HFFc6 (cell line): ENCODE measurements at regions not wholly inside any gene's neighbourhood (a gene's known extent, or its start where the extent isn't known, plus 50 kb on each side); places are given as distances from the start of the nearest gene placed in this dataset.

Experiments
- DNase-seq: peaks from one replicate; pipeline ENCODE4 v3.0.0-alpha.2; 2018
- H3K27ac Mint-ChIP-seq: 2 replicates; pipeline ENCODE4 v1.8.0; 2020; ENCODE audit warnings: mild to moderate bottlenecking, mixed read lengths
- H3K27me3 Mint-ChIP-seq: 2 replicates; pipeline ENCODE4 v1.8.0; 2021; ENCODE audit warnings: mild to moderate bottlenecking, moderate library complexity, mixed read lengths; ENCODE audit not compliant: insufficient read depth
- H3K36me3 Mint-ChIP-seq: 2 replicates; pipeline ENCODE4 v1.8.0; 2021; ENCODE audit warnings: low read depth, mixed read lengths
- H3K4me1 Mint-ChIP-seq: 2 replicates; pipeline ENCODE4 v1.8.0; 2020; ENCODE audit warnings: low read depth, mixed read lengths
- H3K4me3 Mint-ChIP-seq: 2 replicates; pipeline ENCODE4 v1.8.0; 2020; ENCODE audit warnings: mild to moderate bottlenecking, moderate library complexity, mixed read lengths
- H3K9me3 Mint-ChIP-seq: 2 replicates; pipeline ENCODE4 v1.8.0; 2020; ENCODE audit warnings: mild to moderate bottlenecking, mixed read lengths
- CTCF ChIP-seq: fragments of 200-600 bp; sonication (generic); IDR thresholded peaks from 2 replicates; pipeline ENCODE4 v1.5.0; 2021; ENCODE audit warnings: antibody characterized with exemption, mild to moderate bottlenecking

GRCh38 chr21:28537371-28538079, 455.2 kb downstream of the LTN1 start:
- TF ChIP-seq CTCF = no peak
- H3K9me3 Mint-ChIP-seq = no peaks in the 10 kb centered on the region
- peak; percentile 96 for DNase-seq

GRCh38 chr21:28532446-28532845, 460.2 kb downstream of the LTN1 start:
- no peaks in the 10 kb centered on the region; the same call in 1 of the 2 replicates for H3K27me3 Mint-ChIP-seq
- H3K4me3 Mint-ChIP-seq = no peak overlapping the region
- no peak overlapping the region for H3K27ac Mint-ChIP-seq
- no peak for TF ChIP-seq CTCF
- H3K36me3 Mint-ChIP-seq = peaks cover 26% of the 10 kb centered on the region
- no peaks in the 10 kb centered on the region for H3K9me3 Mint-ChIP-seq
- peaks cover 21% of the 10 kb centered on the region for H3K4me1 Mint-ChIP-seq
- DNase-seq = no peak

More at GRCh38 chr21:28537371-28538079, 455.2 kb downstream of the LTN1 start:
- Mint-ChIP-seq H3K36me3 (peaks cover 10% of the 10 kb centered on the region), H3K27ac (peak overlapping the region; percentile 88), H3K4me1 (peaks cover 54% of the 10 kb centered on the region), H3K4me3 (peak overlapping the region; percentile 20; the same call in 1 of the 2 replicates), H3K27me3 (no peaks in the 10 kb centered on the region)

- Mint-ChIP-seq H3K9me3 (no peaks in the 10 kb centered on the region), H3K36me3 (peaks cover 9% of the 10 kb centered on the region), H3K4me1 (peaks cover 43% of the 10 kb centered on the region), H3K4me3 (no peak overlapping the region), H3K27ac (no peak overlapping the region), H3K27me3 (no peaks in the 10 kb centered on the region)
- no peak for TF ChIP-seq CTCF
- DNase-seq = no peak
Measured at GRCh38 chr21:28523367-28523766, 469.3 kb downstream of the LTN1 start.

GRCh38 chr21:28522014-28522799, 470.5 kb downstream of the LTN1 start:
- Mint-ChIP-seq H3K9me3 (no peaks in the 10 kb centered on the region), H3K27ac (peak overlapping the region; percentile 51), H3K4me1 (peaks cover 41% of the 10 kb centered on the region), H3K4me3 (no peak overlapping the region), H3K36me3 (no peaks in the 10 kb centered on the region), H3K27me3 (no peaks in the 10 kb centered on the region)
- peak; percentile 77 for TF ChIP-seq CTCF
- DNase-seq = peak; percentile 57

GRCh38 chr21:28518630-28519029, 474.0 kb downstream of the LTN1 start:
- no peak for DNase-seq

More at GRCh38 chr21:28518630-28519029, 474.0 kb downstream of the LTN1 start:
- Mint-ChIP-seq H3K27ac (no peak overlapping the region), H3K4me3 (no peak overlapping the region), H3K9me3 (no peaks in the 10 kb centered on the region), H3K4me1 (peaks cover 38% of the 10 kb centered on the region), H3K36me3 (no peaks in the 10 kb centered on the region), H3K27me3 (no peaks in the 10 kb centered on the region)
- no peak for TF ChIP-seq CTCF
